A549 (cell line): ENCODE measurements at regions not wholly inside any gene's neighbourhood (a gene's known extent, or its start where the extent isn't known, plus 50 kb on each side); places are given as distances from the start of the nearest gene placed in this dataset.

Experiments used
- ATAC-seq, 2 experiments: fragments of 200-7000 bp in 1 of 2; fragments of >200 bp in 1 of 2; cut with Nextera tagmentation in 1 of 2; cut with Tn5 transposase in 1 of 2; 3 replicates each; pipeline versions ENCODE4 v1.8.0 to v1.9.1; 2018 to 2020; ENCODE audit warnings: mild to moderate bottlenecking in 1 of 2, moderate library complexity in 1 of 2
- CTCF ChIA-PET: fragments of 300-600 bp; sonication (Branson Sonifier 250); formaldehyde crosslinking; extraction: SDS; loops from one replicate; lab custom pipeline; 2021; ENCODE audit warnings: antibody characterized with exemption, inconsistent platforms; lab: Yijun Ruan, JAX
- POLR2A ChIA-PET: fragments of 350-600 bp; formaldehyde crosslinking; extraction: SDS; loops from one replicate; lab custom pipeline; 2021; ENCODE audit warnings: antibody characterized with exemption, inconsistent platforms; lab: Yijun Ruan, JAX
- DNase-seq, 2 experiments: peaks; one replicate each; pipeline versions ENCODE4 v3.0.0 to v3.0.0-alpha.2; 2011 to 2016; ENCODE audit warnings: low read depth in 1 of 2, low spot score in 1 of 2
- FAIRE-seq: peaks from 2 replicates; lab custom pipeline; 2011; peaks lifted over from hg19 to GRCh38; lab: Jason Lieb, UNC
- H3K27ac ChIP-seq, 2 experiments: fragments of >200 bp; sonication (Bioruptor Twin); formaldehyde crosslinking; 3 replicates each; pipeline ENCODE4 v1.5.1; 2016 to 2017
- H3K4me1 ChIP-seq: fragments of >200 bp; sonication (Bioruptor Twin); formaldehyde crosslinking; 3 replicates; pipeline ENCODE4 v1.6.1; 2016
- H3K4me2 ChIP-seq: fragments of >200 bp; sonication (Bioruptor Twin); formaldehyde crosslinking; 3 replicates; pipeline ENCODE4 v1.6.1; 2016
- H3K4me3 ChIP-seq: fragments of >200 bp; sonication (Bioruptor Twin); formaldehyde crosslinking; 3 replicates; pipeline ENCODE4 v1.5.1; 2016
- H3K9me3 ChIP-seq: fragments of >200 bp; sonication (Bioruptor Twin); formaldehyde crosslinking; 3 replicates; pipeline ENCODE4 v1.6.1; 2016
- BCL3 ChIP-seq: fragments of >200 bp; sonication (Bioruptor Twin); formaldehyde crosslinking; IDR thresholded peaks from 3 replicates; pipeline ENCODE4 v1.6.1; 2016
- CHD2 ChIP-seq: fragments of 150-350 bp; IDR thresholded peaks from 2 replicates; pipeline ENCODE4 v1.6.1; 2014; ENCODE audit warnings: low read length; ENCODE audit not compliant: partially characterized antibody
- FOXS1 ChIP-seq: fragments of 250-450 bp; sonication (Bioruptor Pico); IDR thresholded peaks from 2 replicates; pipeline ENCODE4 v1.5.0; 2020; ENCODE audit warnings: mild to moderate bottlenecking, moderate library complexity
- GATA3 ChIP-seq: IDR thresholded peaks from 2 replicates; pipeline ENCODE4 v1.6.1; 2012; ENCODE audit warnings: borderline replicate concordance
- HEYL ChIP-seq: fragments of 250-450 bp; sonication (Bioruptor Pico); IDR thresholded peaks from 2 replicates; pipeline ENCODE4 v1.8.0; 2021; ENCODE audit warnings: mild to moderate bottlenecking, moderate library complexity
- HOXA7 ChIP-seq: fragments of 250-450 bp; sonication (Bioruptor Pico); IDR thresholded peaks from 2 replicates; pipeline ENCODE4 v1.5.0; 2020; ENCODE audit warnings: mild to moderate bottlenecking, moderate library complexity
- JUN ChIP-seq, 2 experiments: fragments of >200 bp; sonication (Bioruptor Twin); formaldehyde crosslinking; IDR thresholded peaks; 2 replicates in 1 of 2; 3 replicates in 1 of 2; pipeline ENCODE4 v1.6.1; 2016 to 2017
- JUNB ChIP-seq: fragments of >200 bp; sonication (Bioruptor Twin); formaldehyde crosslinking; IDR thresholded peaks from 2 replicates; pipeline ENCODE4 v1.6.1; 2016
- KDM5A ChIP-seq: fragments of 200-600 bp; sonication (generic); IDR thresholded peaks from 2 replicates; pipeline ENCODE4 v1.6.1; 2016; ENCODE audit warnings: antibody characterized with exemption, mild to moderate bottlenecking
- MAZ ChIP-seq: fragments of 150-350 bp; IDR thresholded peaks from 2 replicates; pipeline ENCODE4 v1.6.1; 2014; ENCODE audit warnings: antibody characterized with exemption, low read depth, low read length, borderline replicate concordance
- MYC ChIP-seq: IDR thresholded peaks from 2 replicates; pipeline ENCODE4 v1.6.1; 2012; ENCODE audit warnings: mild to moderate bottlenecking, inconsistent platforms, low read length, improper control_type of control experiment, borderline replicate concordance
- NPAS2 ChIP-seq: fragments of 250-450 bp; sonication (Bioruptor Pico); IDR thresholded peaks from 2 replicates; pipeline ENCODE4 v1.8.0; 2022; ENCODE audit warnings: mild to moderate bottlenecking, moderate library complexity, borderline replicate concordance
- NR3C1 ChIP-seq: fragments of >200 bp; sonication (Bioruptor Twin); formaldehyde crosslinking; IDR thresholded peaks from 3 replicates; pipeline ENCODE4 v1.6.1; 2017
- PBX3 ChIP-seq: IDR thresholded peaks from 2 replicates; pipeline ENCODE4 v1.6.1; 2012
- PHF8 ChIP-seq: fragments of 200-600 bp; sonication (generic); IDR thresholded peaks from 2 replicates; pipeline ENCODE4 v1.6.1; 2016; ENCODE audit warnings: low read depth, mild to moderate bottlenecking, antibody characterized with exemption, moderate library complexity, borderline replicate concordance
- POLR2AphosphoS2 ChIP-seq: conservative IDR thresholded peaks from 2 replicates; pipeline ENCODE4 v1.6.1; 2012; ENCODE audit warnings: low read length, improper control_type of control experiment, inconsistent platforms
- RAD21 ChIP-seq, 2 experiments: fragments of >200 bp in 1 of 2; sonication (Bioruptor Twin) in 1 of 2; formaldehyde crosslinking in 1 of 2; IDR thresholded peaks in 1 of 2; conservative IDR thresholded peaks in 1 of 2; 2 replicates in 1 of 2; 3 replicates in 1 of 2; pipeline ENCODE4 v1.6.1; 2012 to 2018; ENCODE audit warnings: inconsistent platforms in 1 of 2
- SMC3 ChIP-seq: fragments of >200 bp; sonication (Bioruptor Twin); formaldehyde crosslinking; IDR thresholded peaks from 3 replicates; pipeline ENCODE4 v1.6.1; 2018; ENCODE audit warnings: inconsistent platforms
- SREBF2 ChIP-seq: fragments of 450-650 bp; IDR thresholded peaks from 2 replicates; pipeline ENCODE4 v1.6.1; 2014; ENCODE audit warnings: mild to moderate bottlenecking, moderate library complexity
- TP53 ChIP-seq: fragments of 250-450 bp; sonication (Bioruptor Pico); IDR thresholded peaks from 2 replicates; pipeline ENCODE4 v1.5.0; 2021; ENCODE audit warnings: mild to moderate bottlenecking, moderate library complexity
- ZC3H11A ChIP-seq: fragments of 450-650 bp; IDR thresholded peaks from 2 replicates; pipeline ENCODE4 v1.6.1; 2014; ENCODE audit warnings: antibody characterized with exemption, mild to moderate bottlenecking
- ZSCAN20 ChIP-seq: fragments of 250-450 bp; sonication (Bioruptor Pico); IDR thresholded peaks from 2 replicates; pipeline ENCODE4 v1.8.0; 2022; ENCODE audit warnings: mild to moderate bottlenecking, moderate library complexity
- WGBS: methylation state at CpG from one replicate; pipeline ENCODE4 v1.1.6; 2017; ENCODE audit errors: missing lambda C conversion rate; 5-methylcytosine and 5-hydroxymethylcytosine counted together
- TF ChIP-seq, protein P1 (sequence below): fragments of >200 bp; sonication (Bioruptor Twin); formaldehyde crosslinking; IDR thresholded peaks from 3 replicates; pipeline ENCODE4 v1.5.1; 2016
- TF ChIP-seq, protein P2 (sequence below): fragments of 200-600 bp; sonication (generic); IDR thresholded peaks from 2 replicates; pipeline ENCODE4 v1.6.1; 2016; ENCODE audit warnings: antibody characterized with exemption, mild to moderate bottlenecking, moderate library complexity
- TF ChIP-seq, protein P3 (sequence below): fragments of 450-650 bp; IDR thresholded peaks from 2 replicates; pipeline ENCODE4 v1.6.1; 2014; ENCODE audit warnings: antibody characterized with exemption

DNA sequence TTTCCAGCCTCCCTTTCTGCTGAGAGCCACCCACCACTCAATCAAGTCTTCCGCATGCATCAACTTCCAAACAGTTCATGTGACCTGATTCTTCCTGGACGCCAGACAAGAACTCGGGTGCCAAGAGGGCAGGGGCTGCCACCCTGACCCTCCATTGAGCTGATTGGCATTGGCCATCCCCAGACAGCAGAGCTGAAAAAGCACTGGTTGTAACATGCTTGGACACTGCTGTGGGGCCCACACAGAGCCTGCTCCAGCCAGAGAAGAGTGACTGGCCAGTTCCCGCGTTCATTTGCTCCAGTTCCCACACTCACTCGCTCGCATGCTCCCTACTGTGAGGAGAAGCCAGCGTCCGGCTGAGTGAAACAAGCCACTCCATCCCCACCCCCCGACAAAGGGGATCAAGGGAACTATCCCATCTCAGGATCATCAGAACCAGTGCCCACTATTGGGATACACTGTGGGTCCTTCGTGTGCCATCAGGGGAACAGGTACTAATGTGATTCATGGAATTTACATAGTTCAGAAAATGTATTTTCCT is 420.3 kb downstream of the NPHP4 start:
- Histone ChIP-seq H3K27ac (no peak overlapping the region), H3K9me3 (no peaks in the 10 kb centered on the region), H3K4me2 (no peak overlapping the region), H3K4me3 (no peak overlapping the region), H3K4me1 (no peaks in the 10 kb centered on the region)
- 54% methylated on average over 10 of the region's 11 CpGs for WGBS
- TF ChIP-seq KDM5A (no peak), PBX3 (no peak), NPAS2 (no peak), SMC3 (no peak), POLR2AphosphoS2 (no peak), FOXS1 (no peak), HOXA7 (CRISPR knock-in tag) (no peak), GATA3 (no peak), HEYL (no peak), PHF8 (no peak), TP53 (no peak), JUN (IDR thresholded peaks at IDR 0.05) (no peak), BCL3 (no peak)
- TF ChIP-seq, protein P1, sequence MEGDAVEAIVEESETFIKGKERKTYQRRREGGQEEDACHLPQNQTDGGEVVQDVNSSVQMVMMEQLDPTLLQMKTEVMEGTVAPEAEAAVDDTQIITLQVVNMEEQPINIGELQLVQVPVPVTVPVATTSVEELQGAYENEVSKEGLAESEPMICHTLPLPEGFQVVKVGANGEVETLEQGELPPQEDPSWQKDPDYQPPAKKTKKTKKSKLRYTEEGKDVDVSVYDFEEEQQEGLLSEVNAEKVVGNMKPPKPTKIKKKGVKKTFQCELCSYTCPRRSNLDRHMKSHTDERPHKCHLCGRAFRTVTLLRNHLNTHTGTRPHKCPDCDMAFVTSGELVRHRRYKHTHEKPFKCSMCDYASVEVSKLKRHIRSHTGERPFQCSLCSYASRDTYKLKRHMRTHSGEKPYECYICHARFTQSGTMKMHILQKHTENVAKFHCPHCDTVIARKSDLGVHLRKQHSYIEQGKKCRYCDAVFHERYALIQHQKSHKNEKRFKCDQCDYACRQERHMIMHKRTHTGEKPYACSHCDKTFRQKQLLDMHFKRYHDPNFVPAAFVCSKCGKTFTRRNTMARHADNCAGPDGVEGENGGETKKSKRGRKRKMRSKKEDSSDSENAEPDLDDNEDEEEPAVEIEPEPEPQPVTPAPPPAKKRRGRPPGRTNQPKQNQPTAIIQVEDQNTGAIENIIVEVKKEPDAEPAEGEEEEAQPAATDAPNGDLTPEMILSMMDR = no peak
- TF ChIP-seq, protein P2, sequence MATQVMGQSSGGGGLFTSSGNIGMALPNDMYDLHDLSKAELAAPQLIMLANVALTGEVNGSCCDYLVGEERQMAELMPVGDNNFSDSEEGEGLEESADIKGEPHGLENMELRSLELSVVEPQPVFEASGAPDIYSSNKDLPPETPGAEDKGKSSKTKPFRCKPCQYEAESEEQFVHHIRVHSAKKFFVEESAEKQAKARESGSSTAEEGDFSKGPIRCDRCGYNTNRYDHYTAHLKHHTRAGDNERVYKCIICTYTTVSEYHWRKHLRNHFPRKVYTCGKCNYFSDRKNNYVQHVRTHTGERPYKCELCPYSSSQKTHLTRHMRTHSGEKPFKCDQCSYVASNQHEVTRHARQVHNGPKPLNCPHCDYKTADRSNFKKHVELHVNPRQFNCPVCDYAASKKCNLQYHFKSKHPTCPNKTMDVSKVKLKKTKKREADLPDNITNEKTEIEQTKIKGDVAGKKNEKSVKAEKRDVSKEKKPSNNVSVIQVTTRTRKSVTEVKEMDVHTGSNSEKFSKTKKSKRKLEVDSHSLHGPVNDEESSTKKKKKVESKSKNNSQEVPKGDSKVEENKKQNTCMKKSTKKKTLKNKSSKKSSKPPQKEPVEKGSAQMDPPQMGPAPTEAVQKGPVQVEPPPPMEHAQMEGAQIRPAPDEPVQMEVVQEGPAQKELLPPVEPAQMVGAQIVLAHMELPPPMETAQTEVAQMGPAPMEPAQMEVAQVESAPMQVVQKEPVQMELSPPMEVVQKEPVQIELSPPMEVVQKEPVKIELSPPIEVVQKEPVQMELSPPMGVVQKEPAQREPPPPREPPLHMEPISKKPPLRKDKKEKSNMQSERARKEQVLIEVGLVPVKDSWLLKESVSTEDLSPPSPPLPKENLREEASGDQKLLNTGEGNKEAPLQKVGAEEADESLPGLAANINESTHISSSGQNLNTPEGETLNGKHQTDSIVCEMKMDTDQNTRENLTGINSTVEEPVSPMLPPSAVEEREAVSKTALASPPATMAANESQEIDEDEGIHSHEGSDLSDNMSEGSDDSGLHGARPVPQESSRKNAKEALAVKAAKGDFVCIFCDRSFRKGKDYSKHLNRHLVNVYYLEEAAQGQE = no peak
- ChIA-PET POLR2A (no interaction called here), CTCF (no interaction called here)
- no peak for ATAC-seq
- DNase-seq = no peak
- no peak for FAIRE-seq

- Histone ChIP-seq H3K27ac (no peak overlapping the region), H3K4me1 (no peaks in the 10 kb centered on the region), H3K4me3 (no peak overlapping the region), H3K4me2 (no peak overlapping the region), H3K9me3 (no peaks in the 10 kb centered on the region)
- no peak for ATAC-seq
- CTCF ChIA-PET = no interaction called here
- DNase-seq = no peak
- POLR2A ChIA-PET = no interaction called here
- TF ChIP-seq RAD21 (conservative IDR thresholded peaks at IDR 0.05 in 1 of 2, IDR thresholded peaks at IDR 0.05 in 1 of 2) (no peak), PHF8 (no peak), SREBF2 (no peak), NR3C1 (no peak), CHD2 (no peak), ZC3H11A (no peak), MYC (no peak), JUNB (no peak), MAZ (no peak), ZSCAN20 (no peak), PBX3 (no peak), POLR2AphosphoS2 (no peak), SMC3 (no peak), KDM5A (no peak)
- TF ChIP-seq, protein P3, sequence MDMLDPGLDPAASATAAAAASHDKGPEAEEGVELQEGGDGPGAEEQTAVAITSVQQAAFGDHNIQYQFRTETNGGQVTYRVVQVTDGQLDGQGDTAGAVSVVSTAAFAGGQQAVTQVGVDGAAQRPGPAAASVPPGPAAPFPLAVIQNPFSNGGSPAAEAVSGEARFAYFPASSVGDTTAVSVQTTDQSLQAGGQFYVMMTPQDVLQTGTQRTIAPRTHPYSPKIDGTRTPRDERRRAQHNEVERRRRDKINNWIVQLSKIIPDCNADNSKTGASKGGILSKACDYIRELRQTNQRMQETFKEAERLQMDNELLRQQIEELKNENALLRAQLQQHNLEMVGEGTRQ = no peak
- 11% methylated on average over 4 of the region's 5 CpGs for WGBS
- FAIRE-seq = no peak
Measured at GRCh38 chr1:5571438-5571837, 420.8 kb downstream of the NPHP4 start.
